ENCODE measurements at regions not wholly inside any gene's neighbourhood (a gene's known extent, or its start where the extent isn't known, plus 50 kb on each side); places are given as distances from the start of the nearest gene placed in this dataset.

DNA sequence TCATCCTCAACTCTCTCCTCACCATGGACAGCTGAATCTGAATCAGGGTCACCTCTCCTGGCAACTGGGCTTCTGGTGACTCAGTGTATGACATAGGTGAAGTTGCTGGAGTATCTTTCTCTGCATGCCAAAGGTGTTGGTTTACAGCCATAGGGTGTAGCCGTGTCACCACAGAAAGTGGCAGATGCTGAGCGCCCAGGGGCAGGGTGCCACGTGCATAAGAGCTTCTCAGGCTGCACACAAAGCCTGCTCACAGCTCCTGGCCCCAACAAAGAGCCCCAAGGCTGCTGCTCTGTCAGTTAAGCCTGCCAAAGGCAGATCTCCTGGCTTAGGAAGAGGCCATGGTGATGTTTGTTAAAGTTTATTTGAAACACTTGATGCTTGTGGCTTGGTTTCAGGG, 297.7 kb upstream of the WWC1 start:
- no peak for DNase-seq (ENCODE audit: extremely low read depth, insufficient read length)
- no peaks in the 10 kb centered on the region for H3K36me3 ChIP-seq (ENCODE audit: control insufficient read depth, insufficient read depth, low read length)
- H3K4me3 ChIP-seq (replicated peaks; ENCODE audit: low read depth, low read length), result no peak overlapping the region
- H3K27me3 ChIP-seq (replicated peaks; ENCODE audit: control insufficient read depth, insufficient read depth, low read length), result no peaks in the 10 kb centered on the region
- TF ChIP-seq, protein P1, sequence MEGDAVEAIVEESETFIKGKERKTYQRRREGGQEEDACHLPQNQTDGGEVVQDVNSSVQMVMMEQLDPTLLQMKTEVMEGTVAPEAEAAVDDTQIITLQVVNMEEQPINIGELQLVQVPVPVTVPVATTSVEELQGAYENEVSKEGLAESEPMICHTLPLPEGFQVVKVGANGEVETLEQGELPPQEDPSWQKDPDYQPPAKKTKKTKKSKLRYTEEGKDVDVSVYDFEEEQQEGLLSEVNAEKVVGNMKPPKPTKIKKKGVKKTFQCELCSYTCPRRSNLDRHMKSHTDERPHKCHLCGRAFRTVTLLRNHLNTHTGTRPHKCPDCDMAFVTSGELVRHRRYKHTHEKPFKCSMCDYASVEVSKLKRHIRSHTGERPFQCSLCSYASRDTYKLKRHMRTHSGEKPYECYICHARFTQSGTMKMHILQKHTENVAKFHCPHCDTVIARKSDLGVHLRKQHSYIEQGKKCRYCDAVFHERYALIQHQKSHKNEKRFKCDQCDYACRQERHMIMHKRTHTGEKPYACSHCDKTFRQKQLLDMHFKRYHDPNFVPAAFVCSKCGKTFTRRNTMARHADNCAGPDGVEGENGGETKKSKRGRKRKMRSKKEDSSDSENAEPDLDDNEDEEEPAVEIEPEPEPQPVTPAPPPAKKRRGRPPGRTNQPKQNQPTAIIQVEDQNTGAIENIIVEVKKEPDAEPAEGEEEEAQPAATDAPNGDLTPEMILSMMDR (IDR thresholded peaks at IDR 0.05; ENCODE audit: insufficient read depth, low read length, poor library complexity, severe bottlenecking), result no peak

DNA sequence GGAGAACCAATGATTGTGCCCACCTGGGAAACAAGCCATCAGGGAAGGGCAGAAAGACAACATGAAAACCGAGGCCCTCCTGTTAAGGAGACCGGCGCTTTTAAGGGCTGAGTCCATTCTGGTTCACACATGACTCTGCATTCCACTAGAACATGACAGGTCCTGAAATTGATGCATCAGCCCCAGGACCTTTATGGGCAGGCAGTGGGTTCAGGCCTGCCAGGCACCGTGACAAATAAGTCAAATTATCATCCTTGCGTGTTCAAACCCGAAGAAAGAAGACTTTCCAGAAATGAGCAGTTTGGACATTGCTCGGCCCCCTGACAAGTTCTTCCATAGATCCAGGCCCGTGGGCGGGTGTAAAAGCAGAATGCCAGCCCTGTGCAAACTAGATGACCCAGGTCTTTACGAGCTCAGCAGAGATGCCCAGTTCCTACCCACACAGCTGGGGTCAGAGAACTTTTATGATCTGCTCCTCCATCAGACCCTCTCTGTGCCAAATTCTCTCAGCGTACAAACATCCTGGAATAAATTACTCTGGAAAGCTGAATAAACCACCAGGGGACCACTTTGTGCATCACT, 295.5 kb upstream of the WWC1 start:
- TF ChIP-seq, protein P1 (IDR thresholded peaks at IDR 0.05; ENCODE audit: insufficient read depth, low read length, poor library complexity, severe bottlenecking), result no peak
- DNase-seq (ENCODE audit: extremely low read depth, insufficient read length), result no peak
- no peaks in the 10 kb centered on the region for H3K36me3 ChIP-seq (ENCODE audit: control insufficient read depth, insufficient read depth, low read length)
- no peak overlapping the region for H3K4me3 ChIP-seq (replicated peaks; ENCODE audit: low read depth, low read length)
- H3K27me3 ChIP-seq (replicated peaks; ENCODE audit: control insufficient read depth, insufficient read depth, low read length), result no peaks in the 10 kb centered on the region

DNA sequence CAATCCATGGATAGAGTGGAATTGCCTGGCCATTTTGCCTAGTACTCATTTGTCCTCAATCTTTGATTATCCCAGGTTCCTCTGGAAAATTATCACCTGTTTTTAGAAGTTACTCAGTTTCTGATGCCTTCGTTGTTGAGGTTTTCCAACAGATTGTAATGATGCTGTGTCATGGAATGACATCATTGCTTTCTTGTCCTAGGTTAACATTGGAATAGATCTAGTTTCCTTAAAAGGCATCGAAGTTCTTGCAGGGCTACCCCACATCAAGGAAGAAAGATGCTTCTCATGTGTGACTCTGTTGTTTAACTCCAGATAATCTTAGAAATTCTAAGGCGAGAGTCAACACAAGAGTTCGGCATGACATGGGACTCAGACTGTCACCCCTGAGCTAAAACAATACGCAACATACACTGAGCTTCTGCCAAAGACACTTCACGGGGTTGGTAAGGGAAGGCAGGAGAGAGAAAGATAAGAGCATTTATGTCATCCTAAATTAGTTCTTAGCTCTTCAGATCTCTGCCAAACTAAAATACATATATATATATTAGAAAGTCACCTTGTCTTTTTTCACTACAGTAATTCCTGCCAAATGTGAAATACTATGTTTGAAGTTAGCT, 293.2 kb upstream of the WWC1 start:
- no peaks in the 10 kb centered on the region for H3K36me3 ChIP-seq (ENCODE audit: control insufficient read depth, insufficient read depth, low read length)
- no peak for DNase-seq (ENCODE audit: extremely low read depth, insufficient read length)
- H3K4me3 ChIP-seq (replicated peaks; ENCODE audit: low read depth, low read length), result no peak overlapping the region
- TF ChIP-seq, protein P1 (IDR thresholded peaks at IDR 0.05; ENCODE audit: insufficient read depth, low read length, poor library complexity, severe bottlenecking), result no peak
- H3K27me3 ChIP-seq (replicated peaks; ENCODE audit: control insufficient read depth, insufficient read depth, low read length), result no peaks in the 10 kb centered on the region

DNA sequence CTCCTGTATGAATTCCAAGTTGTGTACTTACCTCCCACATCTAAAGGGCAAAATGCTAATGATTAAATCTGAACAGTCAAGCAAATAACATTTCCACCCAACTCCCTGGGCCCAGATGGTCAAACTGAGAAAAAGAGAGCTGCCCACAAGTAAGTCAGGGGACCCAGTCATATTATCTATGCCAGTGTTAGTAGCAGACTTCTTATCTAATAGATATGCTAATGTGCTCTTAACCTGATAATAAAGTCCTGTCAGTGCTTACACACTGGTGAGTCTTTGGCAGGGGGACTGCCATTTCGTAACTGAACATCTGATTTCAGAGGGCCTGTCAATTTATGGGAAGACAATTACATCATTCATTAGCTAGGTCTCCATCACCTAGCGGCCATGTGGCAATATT, 292.3 kb upstream of the WWC1 start:
- TF ChIP-seq, protein P1 (IDR thresholded peaks at IDR 0.05; ENCODE audit: insufficient read depth, low read length, poor library complexity, severe bottlenecking), result no peak

DNA sequence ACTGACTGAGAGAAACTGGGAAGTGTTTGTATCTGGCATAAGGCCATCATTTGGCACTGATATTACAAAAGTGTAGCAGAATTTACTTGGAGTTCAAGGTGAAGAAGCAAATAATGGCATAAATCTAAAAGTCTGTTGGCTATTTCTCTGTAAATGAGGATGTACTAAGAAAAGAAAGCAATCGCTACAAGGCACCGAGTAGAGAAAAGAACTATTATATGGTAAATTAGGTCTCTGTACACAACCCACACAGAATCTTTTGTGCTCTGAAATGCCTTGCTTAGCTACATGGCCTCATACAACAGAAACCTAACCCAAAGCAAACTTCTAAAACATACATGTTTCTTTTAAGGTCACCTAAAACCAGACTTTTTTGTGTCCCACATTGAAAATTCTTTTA, 290.1 kb upstream of the WWC1 start:
- Histone ChIP-seq H3K27me3 (replicated peaks; ENCODE audit: control insufficient read depth, insufficient read depth, low read length) (no peaks in the 10 kb centered on the region; the same call in 1 of the 2 replicates), H3K36me3 (ENCODE audit: control insufficient read depth, insufficient read depth, low read length) (no peaks in the 10 kb centered on the region), H3K4me3 (replicated peaks; ENCODE audit: low read depth, low read length) (no peak overlapping the region)
- TF ChIP-seq, protein P1 (IDR thresholded peaks at IDR 0.05; ENCODE audit: insufficient read depth, low read length, poor library complexity, severe bottlenecking), result no peak
- DNase-seq (ENCODE audit: extremely low read depth, insufficient read length), result no peak

More for the DNA sequence above, 292.3 kb upstream of the WWC1 start:
- DNase-seq (ENCODE audit: extremely low read depth, insufficient read length), result no peak
- Histone ChIP-seq H3K4me3 (replicated peaks; ENCODE audit: low read depth, low read length) (no peak overlapping the region), H3K36me3 (ENCODE audit: control insufficient read depth, insufficient read depth, low read length) (no peaks in the 10 kb centered on the region), H3K27me3 (replicated peaks; ENCODE audit: control insufficient read depth, insufficient read depth, low read length) (no peaks in the 10 kb centered on the region)
